Upper lobe of right lung (tissue), 1 donor: ENCODE measurements at regions not wholly inside any gene's neighbourhood (a gene's known extent, or its start where the extent isn't known, plus 50 kb on each side); places are given as distances from the start of the nearest gene placed in this dataset.

Experiments used
- ATAC-seq: fragments of 200-7000 bp; cut with Tn5 transposase; one replicate; pipeline ENCODE4 v1.9.1; 2020; ENCODE audit warnings: mild to moderate bottlenecking, moderate library complexity
- DNase-seq: peaks from one replicate; pipeline ENCODE4 v3.0.0-alpha.2; 2020
- H3K27ac ChIP-seq: fragments of 200-600 bp; one replicate; pipeline ENCODE4 v1.8.0; 2022
- H3K27me3 ChIP-seq: fragments of 200-600 bp; one replicate; pipeline ENCODE4 v1.8.0; 2022; ENCODE audit warnings: mild to moderate bottlenecking
- H3K36me3 ChIP-seq: fragments of 200-600 bp; one replicate; pipeline ENCODE4 v1.8.0; 2022
- H3K4me1 ChIP-seq: fragments of 200-600 bp; one replicate; pipeline ENCODE4 v1.8.0; 2022
- H3K4me3 ChIP-seq: fragments of 200-600 bp; one replicate; pipeline ENCODE4 v1.8.0; 2022; ENCODE audit warnings: mild to moderate bottlenecking
- H3K9me3 ChIP-seq: fragments of 200-600 bp; one replicate; pipeline ENCODE4 v1.8.0; 2022
- CTCF ChIP-seq: fragments of 200-600 bp; IDR thresholded peaks from one replicate; pipeline ENCODE4 v1.8.0; 2022; ENCODE audit warnings: antibody characterized with exemption
- intact Hi-C: fragments of 100-400 bp; cut with DNase I; formaldehyde crosslinking; loops from one replicate; pipeline ENCODE4 v1.11.0; 2022
- donor health status: DM: no; HTN: yes; CAD: no; lungs with severe emphysema.

GRCh38 chr4:102153391-102153790 is 191.9 kb downstream of the SLC39A8 start:
- Histone ChIP-seq H3K9me3 (no peaks in the 10 kb centered on the region), H3K36me3 (no peaks in the 10 kb centered on the region), H3K27ac (no peak overlapping the region), H3K4me3 (no peak overlapping the region), H3K4me1 (no peaks in the 10 kb centered on the region), H3K27me3 (no peaks in the 10 kb centered on the region)
- DNase-seq: no peak
- ATAC-seq: no peak
- intact Hi-C loops: no loop called here
- TF ChIP-seq CTCF: no peak

- Histone ChIP-seq H3K4me1 (no peaks in the 10 kb centered on the region), H3K9me3 (no peaks in the 10 kb centered on the region), H3K36me3 (no peaks in the 10 kb centered on the region), H3K27me3 (no peaks in the 10 kb centered on the region), H3K4me3 (no peak overlapping the region), H3K27ac (no peak overlapping the region)
- intact Hi-C loops: no loop called here
- no peak for DNase-seq
- ATAC-seq: no peak
- no peak for TF ChIP-seq CTCF
These were observed 193.6 kb downstream of the SLC39A8 start for GRCh38 chr4:102151696-102152095.

- H3K36me3 ChIP-seq: no peaks in the 10 kb centered on the region
- no peak for ATAC-seq
- no peaks in the 10 kb centered on the region for H3K4me1 ChIP-seq
- no peak overlapping the region for H3K4me3 ChIP-seq
- intact Hi-C loops: no loop called here
- DNase-seq: no peak
- no peaks in the 10 kb centered on the region for H3K9me3 ChIP-seq
- no peak for TF ChIP-seq CTCF
- no peaks in the 10 kb centered on the region for H3K27me3 ChIP-seq
- no peak overlapping the region for H3K27ac ChIP-seq
These were observed 201.8 kb downstream of the SLC39A8 start for GRCh38 chr4:102143433-102143832.

- TF ChIP-seq CTCF: no peak
- no peak for DNase-seq
- Histone ChIP-seq H3K27ac (no peak overlapping the region), H3K36me3 (no peaks in the 10 kb centered on the region), H3K9me3 (no peaks in the 10 kb centered on the region), H3K4me1 (no peaks in the 10 kb centered on the region), H3K4me3 (no peak overlapping the region), H3K27me3 (no peaks in the 10 kb centered on the region)
- intact Hi-C loops: no loop called here
- ATAC-seq: no peak
These were observed 203.4 kb downstream of the SLC39A8 start for GRCh38 chr4:102141842-102142241.

GRCh38 chr4:102139932-102140331 is 205.3 kb downstream of the SLC39A8 start:
- H3K27me3 ChIP-seq: no peaks in the 10 kb centered on the region
- ATAC-seq (no peak), DNase-seq (no peak)
- H3K27ac ChIP-seq: no peak overlapping the region
- H3K36me3 ChIP-seq: no peaks in the 10 kb centered on the region
- no peaks in the 10 kb centered on the region for H3K9me3 ChIP-seq
- intact Hi-C loops: no loop called here
- TF ChIP-seq CTCF: no peak
- H3K4me3 ChIP-seq: no peak overlapping the region
- no peaks in the 10 kb centered on the region for H3K4me1 ChIP-seq

GRCh38 chr4:102139132-102139573 is 206.1 kb downstream of the SLC39A8 start:
- no peak for DNase-seq

More at GRCh38 chr4:102139132-102139573, 206.1 kb downstream of the SLC39A8 start:
- Histone ChIP-seq H3K9me3 (no peaks in the 10 kb centered on the region), H3K27me3 (no peaks in the 10 kb centered on the region), H3K36me3 (no peaks in the 10 kb centered on the region), H3K27ac (no peak overlapping the region), H3K4me1 (no peaks in the 10 kb centered on the region), H3K4me3 (no peak overlapping the region)
- no peak for ATAC-seq
- TF ChIP-seq CTCF: no peak
- intact Hi-C loops: no loop called here
